ENCODE measurements at regions not wholly inside any gene's neighbourhood (a gene's known extent, or its start where the extent isn't known, plus 50 kb on each side); places are given as distances from the start of the nearest gene placed in this dataset.

DNA sequence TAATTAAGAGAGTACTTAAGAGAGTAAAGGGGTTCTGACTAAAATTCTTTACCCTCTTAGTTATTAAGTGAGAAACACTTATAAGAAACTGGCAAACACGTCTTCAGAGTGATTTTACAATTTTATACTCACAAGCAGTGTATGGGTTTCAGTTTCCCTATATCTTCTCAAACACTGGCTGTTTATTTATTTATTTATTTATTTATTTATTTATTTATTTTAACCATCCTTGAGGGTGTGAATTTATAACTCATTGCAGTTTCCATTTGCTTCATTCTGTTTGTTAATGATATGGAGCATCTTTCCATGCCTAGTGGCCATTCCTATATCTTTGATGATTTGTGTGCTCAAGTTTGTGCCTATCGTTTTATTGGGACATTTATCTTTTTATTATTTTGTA is 68.0 kb upstream of the SGCD start:
- TF ChIP-seq, protein P1, sequence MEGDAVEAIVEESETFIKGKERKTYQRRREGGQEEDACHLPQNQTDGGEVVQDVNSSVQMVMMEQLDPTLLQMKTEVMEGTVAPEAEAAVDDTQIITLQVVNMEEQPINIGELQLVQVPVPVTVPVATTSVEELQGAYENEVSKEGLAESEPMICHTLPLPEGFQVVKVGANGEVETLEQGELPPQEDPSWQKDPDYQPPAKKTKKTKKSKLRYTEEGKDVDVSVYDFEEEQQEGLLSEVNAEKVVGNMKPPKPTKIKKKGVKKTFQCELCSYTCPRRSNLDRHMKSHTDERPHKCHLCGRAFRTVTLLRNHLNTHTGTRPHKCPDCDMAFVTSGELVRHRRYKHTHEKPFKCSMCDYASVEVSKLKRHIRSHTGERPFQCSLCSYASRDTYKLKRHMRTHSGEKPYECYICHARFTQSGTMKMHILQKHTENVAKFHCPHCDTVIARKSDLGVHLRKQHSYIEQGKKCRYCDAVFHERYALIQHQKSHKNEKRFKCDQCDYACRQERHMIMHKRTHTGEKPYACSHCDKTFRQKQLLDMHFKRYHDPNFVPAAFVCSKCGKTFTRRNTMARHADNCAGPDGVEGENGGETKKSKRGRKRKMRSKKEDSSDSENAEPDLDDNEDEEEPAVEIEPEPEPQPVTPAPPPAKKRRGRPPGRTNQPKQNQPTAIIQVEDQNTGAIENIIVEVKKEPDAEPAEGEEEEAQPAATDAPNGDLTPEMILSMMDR (IDR thresholded peaks at IDR 0.05; ENCODE audit: control extremely low read depth in 1 of 3, insufficient read depth in 1 of 3, low read depth in 1 of 3, low read length in 3 of 3): no peak
- TF ChIP-seq EZH2 (IDR thresholded peaks at IDR 0.05; ENCODE audit: low read depth, low read length, severe bottlenecking) (no peak), PHF8 (conservative IDR thresholded peaks at IDR 0.05; ENCODE audit: low read depth, low read length) (no peak), NANOG (IDR thresholded peaks at IDR 0.05; ENCODE audit: insufficient read depth, low read depth, low read length, poor library complexity, severe bottlenecking) (no peak), ZNF274 (IDR thresholded peaks at IDR 0.05; ENCODE audit: borderline replicate concordance, extremely low read depth, low read length) (no peak), EP300 (IDR thresholded peaks at IDR 0.05; ENCODE audit: borderline replicate concordance in 1 of 2, low read depth in 2 of 2, low read length in 2 of 2) (no peak), RFX5 (IDR thresholded peaks at IDR 0.05; ENCODE audit: borderline replicate concordance, low read depth, low read length) (no peak), RXRA (IDR thresholded peaks at IDR 0.05; ENCODE audit: insufficient read depth, low read depth, low read length) (no peak), CHD2 (IDR thresholded peaks at IDR 0.05; ENCODE audit: low read length) (no peak), JUN (IDR thresholded peaks at IDR 0.05; ENCODE audit: low read depth, low read length) (no peak), BACH1 (IDR thresholded peaks at IDR 0.05; ENCODE audit: low read length) (no peak), USF2 (IDR thresholded peaks at IDR 0.05; ENCODE audit: low read length) (no peak), TAF1 (IDR thresholded peaks at IDR 0.05; ENCODE audit: low read depth, low read length) (no peak)
- TF ChIP-seq, protein P2, sequence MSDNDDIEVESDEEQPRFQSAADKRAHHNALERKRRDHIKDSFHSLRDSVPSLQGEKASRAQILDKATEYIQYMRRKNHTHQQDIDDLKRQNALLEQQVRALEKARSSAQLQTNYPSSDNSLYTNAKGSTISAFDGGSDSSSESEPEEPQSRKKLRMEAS (IDR thresholded peaks at IDR 0.05): no peak

Measured in H1 (cell line).